HCT116 (cell line): ENCODE measurements at regions not wholly inside any gene's neighbourhood (a gene's known extent, or its start where the extent isn't known, plus 50 kb on each side); places are given as distances from the start of the nearest gene placed in this dataset.

Source experiments
- CBX3 ChIP-seq: IDR thresholded peaks from 2 replicates; pipeline ENCODE4 v1.6.1; 2012; ENCODE audit warnings: low read depth
- EZH2 ChIP-seq: fragments of 200-600 bp; sonication (generic); IDR thresholded peaks from 2 replicates; pipeline ENCODE4 v1.6.1; 2017; ENCODE audit warnings: antibody characterized with exemption, mixed run types
- POLR2A ChIP-seq: IDR thresholded peaks from 2 replicates; pipeline ENCODE4 v1.7.0; 2011; ENCODE audit warnings: borderline replicate concordance; ENCODE audit not compliant: insufficient read depth, insufficient read length; ENCODE audit errors: extremely low read depth
- POLR2AphosphoS5 ChIP-seq: IDR thresholded peaks from 2 replicates; pipeline ENCODE4 v1.6.1; 2011; ENCODE audit warnings: mild to moderate bottlenecking, low read depth, low read length, moderate library complexity
- SP1 ChIP-seq: IDR thresholded peaks from 2 replicates; pipeline ENCODE4 v1.6.1; 2012; ENCODE audit warnings: low read depth
- TF ChIP-seq, protein P1 (sequence below), 3 experiments: fragments of 200-600 bp in 1 of 3; sonication (generic) in 1 of 3; IDR thresholded peaks in 2 of 3; conservative IDR thresholded peaks in 1 of 3; 2 replicates each; pipeline ENCODE4 v1.5.1; 2012 to 2017; ENCODE audit warnings: low read depth in 2 of 3, low read length in 2 of 3, antibody characterized with exemption in 1 of 3, borderline replicate concordance in 1 of 3, control low read depth in 1 of 3, mild to moderate bottlenecking in 1 of 3, mixed read lengths in 1 of 3, mixed run types in 1 of 3, moderate library complexity in 1 of 3; ENCODE audit not compliant: insufficient read depth in 1 of 3
- TF ChIP-seq, protein P2 (sequence below): IDR thresholded peaks from 2 replicates; pipeline ENCODE4 v1.6.1; 2012
- TF ChIP-seq, protein P3 (sequence below): IDR thresholded peaks from 2 replicates; pipeline ENCODE4 v1.6.1; 2011; ENCODE audit warnings: mild to moderate bottlenecking, low read length, moderate library complexity; ENCODE audit not compliant: insufficient replicate concordance; ENCODE audit errors: extremely low read depth

- TF ChIP-seq SP1 = no peak
- no peak for TF ChIP-seq CBX3
- TF ChIP-seq, protein P1, sequence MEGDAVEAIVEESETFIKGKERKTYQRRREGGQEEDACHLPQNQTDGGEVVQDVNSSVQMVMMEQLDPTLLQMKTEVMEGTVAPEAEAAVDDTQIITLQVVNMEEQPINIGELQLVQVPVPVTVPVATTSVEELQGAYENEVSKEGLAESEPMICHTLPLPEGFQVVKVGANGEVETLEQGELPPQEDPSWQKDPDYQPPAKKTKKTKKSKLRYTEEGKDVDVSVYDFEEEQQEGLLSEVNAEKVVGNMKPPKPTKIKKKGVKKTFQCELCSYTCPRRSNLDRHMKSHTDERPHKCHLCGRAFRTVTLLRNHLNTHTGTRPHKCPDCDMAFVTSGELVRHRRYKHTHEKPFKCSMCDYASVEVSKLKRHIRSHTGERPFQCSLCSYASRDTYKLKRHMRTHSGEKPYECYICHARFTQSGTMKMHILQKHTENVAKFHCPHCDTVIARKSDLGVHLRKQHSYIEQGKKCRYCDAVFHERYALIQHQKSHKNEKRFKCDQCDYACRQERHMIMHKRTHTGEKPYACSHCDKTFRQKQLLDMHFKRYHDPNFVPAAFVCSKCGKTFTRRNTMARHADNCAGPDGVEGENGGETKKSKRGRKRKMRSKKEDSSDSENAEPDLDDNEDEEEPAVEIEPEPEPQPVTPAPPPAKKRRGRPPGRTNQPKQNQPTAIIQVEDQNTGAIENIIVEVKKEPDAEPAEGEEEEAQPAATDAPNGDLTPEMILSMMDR (IDR thresholded peaks at IDR 0.05 in 2 of 3, conservative IDR thresholded peaks at IDR 0.05 in 1 of 3; ENCODE audit: borderline replicate concordance in 1 of 3, insufficient read depth in 1 of 3, low read depth in 2 of 3, low read length in 2 of 3) = no peak
- TF ChIP-seq, protein P2, sequence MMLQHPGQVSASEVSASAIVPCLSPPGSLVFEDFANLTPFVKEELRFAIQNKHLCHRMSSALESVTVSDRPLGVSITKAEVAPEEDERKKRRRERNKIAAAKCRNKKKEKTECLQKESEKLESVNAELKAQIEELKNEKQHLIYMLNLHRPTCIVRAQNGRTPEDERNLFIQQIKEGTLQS = no peak
- no peak for TF ChIP-seq POLR2A
- no peak for TF ChIP-seq EZH2
- TF ChIP-seq POLR2AphosphoS5 = no peak
- TF ChIP-seq, protein P3, sequence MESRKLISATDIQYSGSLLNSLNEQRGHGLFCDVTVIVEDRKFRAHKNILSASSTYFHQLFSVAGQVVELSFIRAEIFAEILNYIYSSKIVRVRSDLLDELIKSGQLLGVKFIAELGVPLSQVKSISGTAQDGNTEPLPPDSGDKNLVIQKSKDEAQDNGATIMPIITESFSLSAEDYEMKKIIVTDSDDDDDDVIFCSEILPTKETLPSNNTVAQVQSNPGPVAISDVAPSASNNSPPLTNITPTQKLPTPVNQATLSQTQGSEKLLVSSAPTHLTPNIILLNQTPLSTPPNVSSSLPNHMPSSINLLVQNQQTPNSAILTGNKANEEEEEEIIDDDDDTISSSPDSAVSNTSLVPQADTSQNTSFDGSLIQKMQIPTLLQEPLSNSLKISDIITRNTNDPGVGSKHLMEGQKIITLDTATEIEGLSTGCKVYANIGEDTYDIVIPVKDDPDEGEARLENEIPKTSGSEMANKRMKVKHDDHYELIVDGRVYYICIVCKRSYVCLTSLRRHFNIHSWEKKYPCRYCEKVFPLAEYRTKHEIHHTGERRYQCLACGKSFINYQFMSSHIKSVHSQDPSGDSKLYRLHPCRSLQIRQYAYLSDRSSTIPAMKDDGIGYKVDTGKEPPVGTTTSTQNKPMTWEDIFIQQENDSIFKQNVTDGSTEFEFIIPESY = no peak
Observed at GRCh38 chr4:108383157-108383556, 214.4 kb upstream of the LEF1 start.
